BJ (cell line): ENCODE measurements at regions not wholly inside any gene's neighbourhood (a gene's known extent, or its start where the extent isn't known, plus 50 kb on each side); places are given as distances from the start of the nearest gene placed in this dataset.

ENCODE experiments used
- CTCF ChIA-PET: fragments of 350-600 bp; formaldehyde crosslinking; extraction: SDS; loops from one replicate; lab custom pipeline; 2021; ENCODE audit warnings: antibody characterized with exemption, inconsistent platforms; lab: Yijun Ruan, JAX
- POLR2A ChIA-PET: fragments of 300-600 bp; sonication (Branson Sonifier 250); formaldehyde crosslinking; extraction: SDS; loops from one replicate; lab custom pipeline; 2021; ENCODE audit warnings: antibody characterized with exemption; lab: Charles Lee
- DNase-seq: peaks from one replicate; pipeline ENCODE4 v3.0.0-alpha.2; 2011; ENCODE audit warnings: low read depth
- H3K27me3 ChIP-seq: 2 replicates; pipeline ENCODE4 v1.6.0; 2011; ENCODE audit warnings: low read length; ENCODE audit not compliant: control insufficient read depth, insufficient read depth
- H3K36me3 ChIP-seq: 2 replicates; pipeline ENCODE4 v1.5.1; 2011; ENCODE audit warnings: low read length; ENCODE audit not compliant: control insufficient read depth, insufficient read depth
- H3K4me3 ChIP-seq: 2 replicates; pipeline ENCODE4 v1.5.1; 2011; ENCODE audit warnings: low read depth, mild to moderate bottlenecking, control low read depth, low read length
- CTCF ChIP-seq: IDR thresholded peaks from 2 replicates; pipeline ENCODE4 v1.5.1; 2011; ENCODE audit warnings: low read depth, mild to moderate bottlenecking, control low read depth, inconsistent platforms, low read length, moderate library complexity; ENCODE audit not compliant: insufficient read depth

GRCh38 chr7:26480156-26480555 is 188.5 kb downstream of the SNX10 start:
- ChIA-PET POLR2A (no interaction called here), CTCF (no interaction called here)
- no peaks in the 10 kb centered on the region for H3K27me3 ChIP-seq
- no peak for DNase-seq
- TF ChIP-seq CTCF, result no peak
- no peak overlapping the region for H3K4me3 ChIP-seq
- H3K36me3 ChIP-seq, result no peaks in the 10 kb centered on the region

DNA sequence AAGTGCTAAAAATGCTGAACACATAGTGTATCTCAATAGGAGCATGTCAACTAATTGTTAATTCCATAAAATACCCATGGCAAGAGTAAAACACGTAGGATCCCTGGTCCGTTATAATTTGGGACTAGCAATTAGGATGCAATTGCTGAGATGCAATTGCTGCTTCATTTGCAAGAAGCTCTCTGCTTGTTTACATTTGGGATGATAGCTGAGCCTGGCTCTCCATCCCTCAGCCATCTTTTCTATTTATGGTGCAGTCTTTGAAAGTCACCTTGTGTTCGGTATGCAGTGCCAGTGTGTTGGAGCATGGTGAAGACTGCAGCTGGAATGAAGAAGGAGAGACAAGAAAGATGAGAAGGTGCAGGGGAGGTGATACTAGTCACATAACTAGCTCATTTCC is 191.3 kb downstream of the SNX10 start:
- no peaks in the 10 kb centered on the region for H3K36me3 ChIP-seq
- no peak for DNase-seq
- ChIA-PET POLR2A (no interaction called here), CTCF (interaction anchor here (1.9 kb wide), 1 partner anchor 113 kb away, joined by 5 read pairs; no protein-coding TSS in a partner anchor)
- no peak overlapping the region for H3K4me3 ChIP-seq
- TF ChIP-seq CTCF, result no peak
- no peaks in the 10 kb centered on the region for H3K27me3 ChIP-seq

DNA sequence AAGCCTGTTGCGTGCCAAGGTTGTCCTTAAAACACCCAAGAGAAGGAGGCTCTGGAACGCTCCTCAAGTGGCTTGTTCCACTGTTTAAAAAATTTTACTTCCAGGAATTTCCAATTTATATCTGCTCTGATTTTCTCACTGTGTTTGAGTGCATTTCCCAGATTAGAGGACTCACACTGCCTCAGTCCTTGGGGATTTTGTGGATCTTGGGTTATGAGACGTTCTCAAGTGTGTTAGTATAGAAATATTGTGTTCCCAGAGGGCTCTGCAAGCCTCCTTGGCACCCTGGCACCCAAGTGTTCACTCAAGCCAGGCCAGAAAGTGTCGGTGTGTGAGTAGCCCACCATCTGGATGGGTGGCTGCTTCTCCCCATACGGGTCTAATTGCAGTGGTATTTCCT is 192.2 kb downstream of the SNX10 start:
- CTCF ChIA-PET, result no interaction called here

GRCh38 chr7:26485367-26485934 is 193.8 kb downstream of the SNX10 start:
- DNase-seq, result no peak
- Histone ChIP-seq H3K4me3 (no peak overlapping the region), H3K27me3 (no peaks in the 10 kb centered on the region), H3K36me3 (no peaks in the 10 kb centered on the region)
- ChIA-PET POLR2A (no interaction called here), CTCF (no interaction called here)
- no peak for TF ChIP-seq CTCF

More for the DNA sequence above, 192.2 kb downstream of the SNX10 start:
- no peak overlapping the region for H3K4me3 ChIP-seq
- POLR2A ChIA-PET, result no interaction called here
- H3K27me3 ChIP-seq, result no peaks in the 10 kb centered on the region
- no peaks in the 10 kb centered on the region for H3K36me3 ChIP-seq
- no peak for TF ChIP-seq CTCF
- DNase-seq, result no peak

GRCh38 chr7:26486153-26486552 is 194.5 kb downstream of the SNX10 start:
- no peak overlapping the region for H3K4me3 ChIP-seq
- H3K36me3 ChIP-seq, result no peaks in the 10 kb centered on the region
- ChIA-PET CTCF (no interaction called here), POLR2A (no interaction called here)
- DNase-seq, result no peak
- no peaks in the 10 kb centered on the region for H3K27me3 ChIP-seq
- TF ChIP-seq CTCF, result no peak
